Smooth muscle cell (in vitro differentiated cells): ENCODE measurements at regions not wholly inside any gene's neighbourhood (a gene's known extent, or its start where the extent isn't known, plus 50 kb on each side); places are given as distances from the start of the nearest gene placed in this dataset.
A peak's percentile ranks its signal among the peaks of the same experiment; 100 is the strongest.

ENCODE experiments used
- DNase-seq: peaks from one replicate; lab custom pipeline; 2025; ENCODE audit not compliant: unreplicated experiment; lab: John Stamatoyannopoulos, UW
- H2AFZ ChIP-seq: fragments of 200-600 bp; sonication (generic); 2 replicates; pipeline ENCODE4 v1.6.0; 2016; ENCODE audit warnings: antibody characterized with exemption, low read depth, mild to moderate bottlenecking
- H3F3A ChIP-seq: fragments of 200-600 bp; sonication (generic); 2 replicates; pipeline ENCODE4 v1.6.0; 2017; ENCODE audit warnings: antibody characterized with exemption, low read depth
- H3K27ac ChIP-seq: fragments of 200-600 bp; sonication (generic); 2 replicates; pipeline ENCODE4 v1.5.1; 2016; ENCODE audit warnings: low read depth, mild to moderate bottlenecking
- H3K27me3 ChIP-seq: fragments of 200-600 bp; sonication (generic); 2 replicates; pipeline ENCODE4 v1.6.1; 2016; ENCODE audit warnings: low read depth, mild to moderate bottlenecking
- H3K36me3 ChIP-seq: fragments of 200-600 bp; sonication (generic); 2 replicates; pipeline ENCODE4 v1.5.1; 2016; ENCODE audit warnings: low read depth
- H3K4me1 ChIP-seq: fragments of 200-600 bp; sonication (generic); 2 replicates; pipeline ENCODE4 v1.5.1; 2016; ENCODE audit warnings: low read depth
- H3K4me2 ChIP-seq: fragments of 200-600 bp; sonication (generic); 2 replicates; pipeline ENCODE4 v1.6.0; 2016; ENCODE audit warnings: mild to moderate bottlenecking
- H3K4me3 ChIP-seq: fragments of 200-600 bp; sonication (generic); 2 replicates; pipeline ENCODE4 v1.5.1; 2016; ENCODE audit warnings: mild to moderate bottlenecking
- H3K79me2 ChIP-seq: fragments of 200-600 bp; sonication (generic); 2 replicates; pipeline ENCODE4 v1.6.0; 2016; ENCODE audit warnings: low read depth, mild to moderate bottlenecking
- H3K9ac ChIP-seq: fragments of 200-600 bp; sonication (generic); 2 replicates; pipeline ENCODE4 v1.6.0; 2016; ENCODE audit warnings: low read depth
- H3K9me3 ChIP-seq: fragments of 200-600 bp; sonication (generic); replicated peaks from 2 replicates; pipeline ENCODE4 v1.5.1; 2016; ENCODE audit warnings: low read depth
- H4K20me1 ChIP-seq: fragments of 200-600 bp; sonication (generic); 2 replicates; pipeline ENCODE4 v1.6.0; 2016; ENCODE audit warnings: low read depth
- WGBS: methylation state at CpG from one replicate; pipeline ENCODE4 v1.1.7; 2016; ENCODE audit warnings: low lambda C conversion rate; 5-methylcytosine and 5-hydroxymethylcytosine counted together
- TF ChIP-seq, protein P1 (sequence below): fragments of 200-600 bp; sonication (generic); IDR thresholded peaks from 2 replicates; pipeline ENCODE4 v1.5.1; 2017; ENCODE audit warnings: borderline replicate concordance, mild to moderate bottlenecking, antibody characterized with exemption; ENCODE audit not compliant: insufficient read depth, poor library complexity, severe bottlenecking

DNA sequence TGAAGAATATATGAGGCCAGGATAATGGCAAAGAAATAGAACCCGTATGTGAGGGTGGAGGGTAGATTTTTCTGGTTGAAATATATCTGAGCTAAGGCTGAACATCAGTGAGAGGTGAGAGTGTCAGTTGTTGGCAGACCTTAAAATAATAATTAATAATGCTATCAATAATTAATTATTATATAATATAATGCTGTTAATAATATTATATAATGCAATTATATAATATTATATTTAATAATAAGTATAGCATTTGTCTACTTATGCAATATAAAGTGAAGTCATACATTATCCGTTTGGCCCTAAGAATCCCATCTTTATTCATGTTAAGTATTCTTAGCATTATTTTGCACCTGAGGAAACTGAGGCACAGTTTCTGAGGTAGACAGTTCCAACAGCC is 269.9 kb upstream of the FZD8 start:
- peaks cover 9% of the 10 kb centered on the region for H3K4me1 ChIP-seq
- H3K27me3 ChIP-seq: no peaks in the 10 kb centered on the region
- no peaks in the 10 kb centered on the region for H3K9me3 ChIP-seq
- H3F3A ChIP-seq: no peaks in the 10 kb centered on the region
- H3K9ac ChIP-seq: no peak overlapping the region
- TF ChIP-seq, protein P1, sequence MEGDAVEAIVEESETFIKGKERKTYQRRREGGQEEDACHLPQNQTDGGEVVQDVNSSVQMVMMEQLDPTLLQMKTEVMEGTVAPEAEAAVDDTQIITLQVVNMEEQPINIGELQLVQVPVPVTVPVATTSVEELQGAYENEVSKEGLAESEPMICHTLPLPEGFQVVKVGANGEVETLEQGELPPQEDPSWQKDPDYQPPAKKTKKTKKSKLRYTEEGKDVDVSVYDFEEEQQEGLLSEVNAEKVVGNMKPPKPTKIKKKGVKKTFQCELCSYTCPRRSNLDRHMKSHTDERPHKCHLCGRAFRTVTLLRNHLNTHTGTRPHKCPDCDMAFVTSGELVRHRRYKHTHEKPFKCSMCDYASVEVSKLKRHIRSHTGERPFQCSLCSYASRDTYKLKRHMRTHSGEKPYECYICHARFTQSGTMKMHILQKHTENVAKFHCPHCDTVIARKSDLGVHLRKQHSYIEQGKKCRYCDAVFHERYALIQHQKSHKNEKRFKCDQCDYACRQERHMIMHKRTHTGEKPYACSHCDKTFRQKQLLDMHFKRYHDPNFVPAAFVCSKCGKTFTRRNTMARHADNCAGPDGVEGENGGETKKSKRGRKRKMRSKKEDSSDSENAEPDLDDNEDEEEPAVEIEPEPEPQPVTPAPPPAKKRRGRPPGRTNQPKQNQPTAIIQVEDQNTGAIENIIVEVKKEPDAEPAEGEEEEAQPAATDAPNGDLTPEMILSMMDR: no peak
- no peaks in the 10 kb centered on the region for H3K79me2 ChIP-seq
- DNase-seq: no peak
- H3K27ac ChIP-seq: peak overlapping the region; percentile 71
- no peaks in the 10 kb centered on the region for H4K20me1 ChIP-seq
- no peak overlapping the region for H2AFZ ChIP-seq
- no peak overlapping the region for H3K4me2 ChIP-seq
- no peaks in the 10 kb centered on the region for H3K36me3 ChIP-seq
- H3K4me3 ChIP-seq: no peak overlapping the region
- WGBS: 85% methylated on average over 2 of the region's 2 CpGs

DNA sequence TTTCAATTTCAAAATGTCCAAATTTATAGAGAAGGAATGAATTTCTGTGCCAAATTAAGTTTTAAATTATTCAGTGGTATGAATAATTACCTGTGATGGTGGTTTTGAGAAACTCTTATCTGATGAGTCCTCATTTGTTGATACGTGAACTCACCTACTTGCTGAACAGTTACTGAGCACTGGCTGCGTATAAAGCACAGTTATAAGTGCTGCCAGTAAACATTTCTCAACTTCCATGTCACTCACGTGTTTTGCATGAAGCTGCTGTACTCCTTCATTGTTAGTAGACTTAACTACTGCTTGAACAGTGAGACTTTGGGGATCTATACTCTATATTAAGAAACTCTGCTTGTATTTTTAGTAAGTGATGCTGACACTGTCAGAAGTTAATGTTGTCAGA is 269.1 kb upstream of the FZD8 start:
- peaks cover 9% of the 10 kb centered on the region for H3K4me1 ChIP-seq
- H3K27me3 ChIP-seq: no peaks in the 10 kb centered on the region
- WGBS: 86% methylated on average over 3 of the region's 3 CpGs
- H3K9me3 ChIP-seq: no peaks in the 10 kb centered on the region
- H4K20me1 ChIP-seq: no peaks in the 10 kb centered on the region
- H2AFZ ChIP-seq: no peak overlapping the region
- TF ChIP-seq, protein P1: no peak
- no peak overlapping the region for H3K4me2 ChIP-seq
- H3K4me3 ChIP-seq: no peak overlapping the region
- H3K79me2 ChIP-seq: no peaks in the 10 kb centered on the region
- no peaks in the 10 kb centered on the region for H3K36me3 ChIP-seq
- no peak overlapping the region for H3K9ac ChIP-seq
- DNase-seq: no peak
- H3F3A ChIP-seq: no peaks in the 10 kb centered on the region
- H3K27ac ChIP-seq: no peak overlapping the region

DNA sequence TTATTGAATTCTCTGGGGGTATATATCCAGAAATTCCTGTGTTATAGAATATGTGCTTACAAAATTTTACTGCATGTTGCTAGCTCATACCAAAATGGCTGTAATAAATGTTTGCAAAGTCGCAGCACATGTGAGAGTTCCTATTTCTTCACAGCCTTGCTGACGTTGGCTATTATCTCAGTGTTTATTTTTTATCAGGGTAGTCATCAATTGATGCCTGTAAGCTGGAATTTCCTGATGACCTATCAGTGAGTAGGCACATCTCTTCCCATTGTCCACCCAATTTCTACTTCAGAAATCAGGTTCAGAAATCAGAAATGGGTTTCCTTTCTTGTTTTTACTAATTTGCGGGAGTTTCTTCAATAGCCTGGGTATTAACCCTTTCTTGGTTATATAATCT is 268.1 kb upstream of the FZD8 start:
- TF ChIP-seq, protein P1: no peak
- Histone ChIP-seq H4K20me1 (no peaks in the 10 kb centered on the region), H3K4me2 (peak overlapping the region; percentile 18), H2AFZ (no peak overlapping the region), H3K27me3 (no peaks in the 10 kb centered on the region), H3K27ac (peak overlapping the region; percentile 27), H3K9me3 (no peaks in the 10 kb centered on the region), H3K4me3 (no peak overlapping the region), H3F3A (no peaks in the 10 kb centered on the region), H3K36me3 (no peaks in the 10 kb centered on the region), H3K79me2 (no peaks in the 10 kb centered on the region), H3K9ac (no peak overlapping the region), H3K4me1 (peaks cover 9% of the 10 kb centered on the region)
- 28% methylated on average over 3 of the region's 3 CpGs for WGBS
- DNase-seq: no peak

DNA sequence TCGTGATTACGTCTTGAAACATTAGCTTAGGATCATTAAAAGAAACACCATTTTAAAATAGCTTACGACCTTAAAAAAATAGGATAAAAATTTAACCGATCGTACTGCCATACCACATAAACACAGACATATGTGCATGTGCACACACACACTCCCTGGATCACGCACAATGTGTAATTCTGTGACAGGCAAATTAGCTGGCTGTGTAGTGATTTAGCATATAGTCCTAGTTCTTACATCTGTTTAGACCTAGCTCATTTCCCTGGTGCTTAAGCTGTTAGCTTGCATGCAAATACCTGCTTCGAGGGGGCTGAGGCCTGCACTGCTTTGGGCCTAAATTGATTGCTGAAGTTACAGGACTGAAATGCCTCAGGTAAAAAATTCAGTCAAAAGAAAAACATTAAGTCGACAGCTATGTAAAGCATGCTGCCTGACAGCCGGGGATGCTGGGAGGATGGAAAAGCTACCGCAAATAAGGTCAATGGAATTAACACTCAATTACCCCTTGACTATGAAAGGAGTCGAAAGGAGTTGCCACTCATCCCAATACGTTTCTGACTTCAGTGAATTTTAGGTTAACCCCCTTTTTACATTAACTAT is 267.1 kb upstream of the FZD8 start:
- no peaks in the 10 kb centered on the region for H3K36me3 ChIP-seq
- H3K4me1 ChIP-seq: peaks cover 9% of the 10 kb centered on the region
- H3K27me3 ChIP-seq: no peaks in the 10 kb centered on the region
- H4K20me1 ChIP-seq: no peaks in the 10 kb centered on the region
- peak overlapping the region; percentile 27 for H3K27ac ChIP-seq
- DNase-seq: no peak
- peak overlapping the region; percentile 8 for H2AFZ ChIP-seq
- H3K9me3 ChIP-seq: no peaks in the 10 kb centered on the region
- no peak overlapping the region for H3K4me3 ChIP-seq
- WGBS: 51% methylated on average over 12 of the region's 12 CpGs
- TF ChIP-seq, protein P1: no peak
- H3K9ac ChIP-seq: no peak overlapping the region
- H3F3A ChIP-seq: no peaks in the 10 kb centered on the region
- H3K4me2 ChIP-seq: no peak overlapping the region
- H3K79me2 ChIP-seq: no peaks in the 10 kb centered on the region
